Right lung (tissue), 2 donors: ENCODE measurements at regions not wholly inside any gene's neighbourhood (a gene's known extent, or its start where the extent isn't known, plus 50 kb on each side); places are given as distances from the start of the nearest gene placed in this dataset.
"Not testable (repeated sequence)": the region's sequence is repeated elsewhere in the genome, so short reads cannot be mapped to it uniquely, and the experiment has no call there.

Experiments
- DNase-seq, 2 donors: peaks; one replicate each; pipeline ENCODE4 v3.0.0-alpha.2; 2013

GRCh38 chr4:179272282-179272681 lies 1830.0 kb upstream of the AGA start:
- DNase-seq = no peak

GRCh38 chr4:179278647-179279046 lies 1836.4 kb upstream of the AGA start:
- no peak for DNase-seq

GRCh38 chr4:179285696-179286095 lies 1843.5 kb upstream of the AGA start:
- no peak for DNase-seq

GRCh38 chr4:179291657-179292056 lies 1849.4 kb upstream of the AGA start:
- DNase-seq = no peak

GRCh38 chr4:179292468-179292867 lies 1850.2 kb upstream of the AGA start:
- DNase-seq = no peak

- peak in 1 of 2 donors; percentile 2 for DNase-seq
Observed at GRCh38 chr4:179307297-179308136, 1865.3 kb upstream of the AGA start.

- no peak for DNase-seq
Observed at GRCh38 chr4:179313823-179314222, 1871.6 kb upstream of the AGA start.

- no peak for DNase-seq
Observed at GRCh38 chr4:179325181-179325580, 1882.9 kb upstream of the AGA start.

- no peak for DNase-seq
Observed at GRCh38 chr4:179328627-179329026, 1886.4 kb upstream of the AGA start.

- DNase-seq = no peak
Observed at GRCh38 chr4:179331362-179331761, 1889.1 kb upstream of the AGA start.

- DNase-seq = no peak
Observed at GRCh38 chr4:179344861-179345260, 1902.6 kb upstream of the AGA start.

- DNase-seq = no peak
Observed at GRCh38 chr4:179352221-179352620, 1910.0 kb upstream of the AGA start.

GRCh38 chr4:179353786-179354185 lies 1911.5 kb upstream of the AGA start:
- no peak for DNase-seq

- DNase-seq = no peak
Observed at GRCh38 chr4:179361978-179362486, 1919.8 kb upstream of the AGA start.

- not testable (repeated sequence) for DNase-seq
Observed at GRCh38 chr4:179365932-179366331, 1923.7 kb upstream of the AGA start.

GRCh38 chr4:179372242-179372641 lies 1930.0 kb upstream of the AGA start:
- no peak for DNase-seq

GRCh38 chr4:179372746-179373145 lies 1930.5 kb upstream of the AGA start:
- no peak for DNase-seq

- DNase-seq = not testable (repeated sequence)
Observed at GRCh38 chr4:179378847-179379246, 1936.6 kb upstream of the AGA start.

- DNase-seq = no peak
Observed at GRCh38 chr4:179392787-179393186, 1950.5 kb upstream of the AGA start.

GRCh38 chr4:179398414-179398813 lies 1956.2 kb upstream of the AGA start:
- DNase-seq = no peak

- no peak for DNase-seq
Observed at GRCh38 chr4:179399054-179399782, 1957.0 kb upstream of the AGA start.

- peak in 1 of 2 donors; percentile 13 for DNase-seq
Observed at GRCh38 chr4:179415037-179415846, 1973.0 kb upstream of the AGA start.
